ENCODE measurements at regions not wholly inside any gene's neighbourhood (a gene's known extent, or its start where the extent isn't known, plus 50 kb on each side); places are given as distances from the start of the nearest gene placed in this dataset.
"Not testable (repeated sequence)": the region's sequence is repeated elsewhere in the genome, so short reads cannot be mapped to it uniquely, and the experiment has no call there.

- DNase-seq = not testable (repeated sequence)
Measured at GRCh38 chr20:29566901-29567635, 1690.4 kb upstream of the DEFB115 start.

- not testable (repeated sequence) for DNase-seq
Measured at GRCh38 chr20:29567671-29568070, 1689.8 kb upstream of the DEFB115 start.

GRCh38 chr20:29570126-29570525, 1687.3 kb upstream of the DEFB115 start:
- DNase-seq = not testable (repeated sequence)

GRCh38 chr20:29589530-29589929, 1667.9 kb upstream of the DEFB115 start:
- DNase-seq = not testable (repeated sequence)

GRCh38 chr20:29604163-29604562, 1653.3 kb upstream of the DEFB115 start:
- DNase-seq = not testable (repeated sequence)

- not testable (repeated sequence) for DNase-seq
Measured at GRCh38 chr20:29606171-29606570, 1651.3 kb upstream of the DEFB115 start.

- not testable (repeated sequence) for DNase-seq
Measured at GRCh38 chr20:29629395-29629794, 1628.1 kb upstream of the DEFB115 start.
